ENCODE measurements at regions not wholly inside any gene's neighbourhood (a gene's known extent, or its start where the extent isn't known, plus 50 kb on each side); places are given as distances from the start of the nearest gene placed in this dataset.
"Not testable (repeated sequence)": the region's sequence is repeated elsewhere in the genome, so short reads cannot be mapped to it uniquely, and the experiment has no call there.

DNA sequence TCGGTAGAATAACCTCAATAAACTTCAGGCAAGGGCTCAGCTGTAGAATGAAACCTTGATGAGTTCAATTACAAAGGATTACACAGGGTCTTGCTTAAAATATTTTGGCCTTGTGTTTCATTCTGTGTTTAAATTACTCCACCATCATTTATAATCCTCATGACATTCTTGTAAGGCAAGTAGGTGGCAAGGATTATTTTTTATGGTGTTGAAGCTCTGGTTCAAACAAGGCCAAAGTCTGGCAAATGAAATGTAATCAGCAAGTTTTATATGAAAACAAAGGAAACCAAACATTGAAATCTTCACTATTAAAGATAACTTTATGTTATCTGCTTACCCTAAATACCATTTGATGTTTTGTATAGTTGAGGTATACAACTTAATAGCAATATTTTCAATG, 221.3 kb upstream of the HES1 start:
- in situ Hi-C loops (cut with HindIII; ENCODE audit: low sequenced_read_pairs) = no loop called here
- no peak overlapping the region for H3K4me3 ChIP-seq (ENCODE audit: low read depth, low read length)
- DNase-seq (ENCODE audit: low read depth, low spot score) = no peak
- TF ChIP-seq, protein P1, sequence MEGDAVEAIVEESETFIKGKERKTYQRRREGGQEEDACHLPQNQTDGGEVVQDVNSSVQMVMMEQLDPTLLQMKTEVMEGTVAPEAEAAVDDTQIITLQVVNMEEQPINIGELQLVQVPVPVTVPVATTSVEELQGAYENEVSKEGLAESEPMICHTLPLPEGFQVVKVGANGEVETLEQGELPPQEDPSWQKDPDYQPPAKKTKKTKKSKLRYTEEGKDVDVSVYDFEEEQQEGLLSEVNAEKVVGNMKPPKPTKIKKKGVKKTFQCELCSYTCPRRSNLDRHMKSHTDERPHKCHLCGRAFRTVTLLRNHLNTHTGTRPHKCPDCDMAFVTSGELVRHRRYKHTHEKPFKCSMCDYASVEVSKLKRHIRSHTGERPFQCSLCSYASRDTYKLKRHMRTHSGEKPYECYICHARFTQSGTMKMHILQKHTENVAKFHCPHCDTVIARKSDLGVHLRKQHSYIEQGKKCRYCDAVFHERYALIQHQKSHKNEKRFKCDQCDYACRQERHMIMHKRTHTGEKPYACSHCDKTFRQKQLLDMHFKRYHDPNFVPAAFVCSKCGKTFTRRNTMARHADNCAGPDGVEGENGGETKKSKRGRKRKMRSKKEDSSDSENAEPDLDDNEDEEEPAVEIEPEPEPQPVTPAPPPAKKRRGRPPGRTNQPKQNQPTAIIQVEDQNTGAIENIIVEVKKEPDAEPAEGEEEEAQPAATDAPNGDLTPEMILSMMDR (IDR thresholded peaks at IDR 0.05; ENCODE audit: low read depth, low read length) = no peak

DNA sequence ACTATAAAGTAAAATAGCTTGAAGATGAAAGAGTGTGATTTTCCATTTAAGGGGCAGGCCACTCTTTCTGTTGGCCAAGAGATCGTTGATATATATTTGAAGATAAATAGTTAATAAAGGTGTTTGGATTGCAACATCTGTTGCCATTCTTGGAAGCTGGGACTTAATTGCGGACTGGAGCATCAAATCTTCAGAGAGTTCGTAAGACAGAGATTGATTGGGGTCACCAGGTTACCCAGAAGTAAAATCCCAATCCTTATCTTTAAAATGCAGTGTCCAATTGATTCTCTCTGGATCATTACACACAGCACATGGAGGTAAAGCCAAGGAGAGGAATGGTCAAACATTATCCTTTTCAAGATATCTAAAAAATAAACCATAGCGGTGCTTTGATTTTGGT, 220.8 kb upstream of the HES1 start:
- no peak overlapping the region for H3K4me3 ChIP-seq (ENCODE audit: low read depth, low read length)
- in situ Hi-C loops (cut with HindIII; ENCODE audit: low sequenced_read_pairs) = no loop called here
- TF ChIP-seq, protein P1 (IDR thresholded peaks at IDR 0.05; ENCODE audit: low read depth, low read length) = no peak
- DNase-seq (ENCODE audit: low read depth, low spot score) = no peak

DNA sequence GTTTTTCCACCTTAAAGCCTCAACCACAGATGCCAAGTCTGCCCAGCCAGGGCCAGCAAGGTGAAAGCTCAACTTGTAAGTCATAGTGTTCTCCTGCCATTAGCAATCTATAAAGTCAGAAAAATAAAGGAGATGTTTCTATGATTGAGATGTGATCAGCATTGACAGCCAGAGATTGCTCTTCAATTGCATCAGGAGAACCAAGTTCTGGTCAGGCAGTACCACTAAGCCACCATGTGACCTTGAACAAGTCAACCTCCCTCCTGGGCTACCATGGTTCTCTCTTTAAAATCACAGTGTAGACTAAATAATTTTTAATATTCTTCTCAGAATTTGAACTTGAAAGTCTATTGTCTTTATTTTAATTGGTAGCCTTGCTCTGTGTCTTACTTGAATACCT, 220.3 kb upstream of the HES1 start:
- no peak for DNase-seq (ENCODE audit: low read depth, low spot score)
- in situ Hi-C loops (cut with HindIII; ENCODE audit: low sequenced_read_pairs) = no loop called here
- TF ChIP-seq, protein P1 (IDR thresholded peaks at IDR 0.05; ENCODE audit: low read depth, low read length) = no peak
- H3K4me3 ChIP-seq (ENCODE audit: low read depth, low read length) = no peak overlapping the region

DNA sequence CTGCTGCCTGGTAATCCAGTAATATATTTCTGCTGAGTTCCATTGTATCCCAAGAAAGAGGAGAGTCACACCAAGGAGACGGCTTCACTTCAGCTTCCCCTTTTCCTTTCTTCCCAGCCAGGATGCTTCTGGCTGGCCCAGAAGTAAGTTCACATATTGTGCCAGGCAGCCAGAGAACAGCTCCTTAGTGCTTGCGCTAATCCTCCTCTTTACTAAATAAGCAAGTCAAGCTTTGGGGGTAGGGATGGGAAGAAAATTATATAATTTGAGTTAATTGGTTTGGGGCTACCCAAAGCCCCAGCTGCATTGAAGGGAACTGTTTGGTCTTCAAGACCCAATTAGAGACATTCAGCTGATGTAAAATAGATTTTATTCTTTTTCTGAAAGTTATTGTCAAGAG, 218.8 kb upstream of the HES1 start:
- in situ Hi-C loops (cut with HindIII; ENCODE audit: low sequenced_read_pairs) = no loop called here
- TF ChIP-seq, protein P1 (IDR thresholded peaks at IDR 0.05; ENCODE audit: low read depth, low read length) = no peak

DNA sequence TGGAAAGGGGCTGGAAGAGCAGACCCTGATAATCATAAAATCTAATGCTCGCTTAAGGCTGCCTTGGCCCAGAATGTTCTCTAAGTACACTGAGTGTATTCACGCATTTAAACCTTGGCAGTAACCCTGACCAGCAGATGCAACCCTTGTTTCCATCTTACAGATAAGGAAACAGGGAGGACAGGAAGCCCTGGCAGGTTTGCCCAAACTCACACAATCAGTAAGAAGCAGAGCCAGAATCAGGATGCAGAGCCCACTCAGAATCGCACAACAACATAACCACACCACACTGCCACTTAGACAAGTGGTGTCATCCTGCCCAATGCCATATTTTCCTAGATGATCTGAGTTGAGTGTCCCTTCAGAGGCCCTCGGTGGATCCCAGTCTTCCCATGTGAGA, 214.5 kb upstream of the HES1 start:
- in situ Hi-C loops (cut with HindIII; ENCODE audit: low sequenced_read_pairs) = no loop called here
- TF ChIP-seq, protein P1 (IDR thresholded peaks at IDR 0.05; ENCODE audit: low read depth, low read length) = no peak
- DNase-seq (ENCODE audit: low read depth, low spot score) = no peak
- H3K4me3 ChIP-seq (ENCODE audit: low read depth, low read length) = no peak overlapping the region

More for the DNA sequence above, 218.8 kb upstream of the HES1 start:
- no peak for DNase-seq (ENCODE audit: low read depth, low spot score)
- no peak overlapping the region for H3K4me3 ChIP-seq (ENCODE audit: low read depth, low read length)

DNA sequence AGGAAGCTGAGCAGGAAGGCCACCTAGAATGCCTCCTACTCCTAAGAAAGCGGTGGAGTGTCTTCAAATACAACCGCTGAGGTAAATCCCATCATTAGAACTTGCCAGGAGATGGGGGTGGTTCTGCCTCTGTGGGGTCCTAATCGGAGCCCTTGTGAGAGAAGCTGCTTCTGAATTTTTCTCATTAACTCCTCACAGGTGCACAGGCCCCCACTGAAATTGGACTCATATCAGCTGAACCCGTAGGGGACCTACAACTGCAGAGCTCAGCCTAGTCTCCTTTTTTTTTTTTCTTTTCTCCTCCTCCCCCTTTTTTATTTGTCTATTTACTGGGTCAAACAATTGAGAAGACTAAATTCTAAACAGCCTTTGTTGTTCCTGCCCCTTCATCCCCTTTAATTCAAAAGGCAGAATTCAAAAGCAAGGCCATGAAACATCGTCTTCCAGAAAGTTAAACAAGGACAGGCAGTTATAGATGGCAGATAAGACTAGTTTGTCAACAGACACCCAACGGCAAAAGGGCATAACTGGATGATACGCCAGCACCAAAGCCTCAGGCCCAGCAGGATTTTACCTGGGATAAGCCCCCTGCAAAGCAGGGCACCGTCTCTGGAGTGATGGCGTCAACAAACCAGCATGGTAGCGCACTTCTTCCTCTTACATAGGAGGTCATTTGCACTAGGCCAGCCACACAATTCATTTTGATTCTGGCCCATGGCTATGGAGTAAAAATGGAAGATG, 213.7 kb upstream of the HES1 start:
- TF ChIP-seq, protein P1 (IDR thresholded peaks at IDR 0.05; ENCODE audit: low read depth, low read length) = no peak
- in situ Hi-C loops (cut with HindIII; ENCODE audit: low sequenced_read_pairs) = no loop called here
- no peak overlapping the region for H3K4me3 ChIP-seq (ENCODE audit: low read depth, low read length)
- DNase-seq (ENCODE audit: low read depth, low spot score) = no peak

DNA sequence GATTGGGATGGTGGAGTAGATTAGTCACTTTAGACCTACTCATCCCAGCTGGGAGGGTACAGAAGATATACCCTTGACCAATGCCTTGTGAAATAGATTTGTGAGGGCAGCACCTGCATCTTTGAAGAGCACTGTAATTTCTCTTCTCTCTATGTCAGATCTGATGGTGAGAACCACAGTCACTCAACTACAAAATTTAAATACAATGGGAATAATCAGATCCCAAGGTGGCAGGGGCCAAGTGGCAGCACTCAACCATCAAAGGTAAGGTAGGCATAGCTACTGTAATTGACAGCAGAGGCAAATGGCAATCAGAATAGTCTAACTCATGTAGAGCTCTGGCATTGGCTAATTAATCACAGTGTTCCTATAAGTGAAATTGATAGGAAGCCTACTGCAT, 212.0 kb upstream of the HES1 start:
- in situ Hi-C loops (cut with HindIII; ENCODE audit: low sequenced_read_pairs); DNase-seq (ENCODE audit: low read depth, low spot score); H3K4me3 ChIP-seq (ENCODE audit: low read depth, low read length): not testable (repeated sequence)

DNA sequence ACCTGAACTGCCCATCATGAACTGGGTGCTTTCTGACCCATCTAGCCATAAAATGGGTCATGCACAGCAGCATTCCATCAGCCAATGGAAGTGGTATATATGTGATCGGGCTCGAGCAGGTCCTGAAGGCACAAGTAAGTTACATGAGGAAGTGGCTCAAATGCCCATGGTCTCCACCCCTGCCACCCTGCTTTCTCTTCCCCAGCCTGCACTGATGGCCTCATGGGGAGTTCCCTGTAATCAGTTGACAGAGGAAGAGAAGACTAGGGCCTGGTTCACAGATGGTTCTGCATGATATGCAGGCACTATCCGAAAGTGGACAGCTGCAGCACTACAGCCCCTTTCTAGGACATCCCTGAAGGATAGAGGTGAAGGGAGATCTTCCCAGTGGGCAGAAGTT, 209.9 kb upstream of the HES1 start:
- in situ Hi-C loops (cut with HindIII; ENCODE audit: low sequenced_read_pairs); DNase-seq (ENCODE audit: low read depth, low spot score); H3K4me3 ChIP-seq (ENCODE audit: low read depth, low read length): not testable (repeated sequence)

DNA sequence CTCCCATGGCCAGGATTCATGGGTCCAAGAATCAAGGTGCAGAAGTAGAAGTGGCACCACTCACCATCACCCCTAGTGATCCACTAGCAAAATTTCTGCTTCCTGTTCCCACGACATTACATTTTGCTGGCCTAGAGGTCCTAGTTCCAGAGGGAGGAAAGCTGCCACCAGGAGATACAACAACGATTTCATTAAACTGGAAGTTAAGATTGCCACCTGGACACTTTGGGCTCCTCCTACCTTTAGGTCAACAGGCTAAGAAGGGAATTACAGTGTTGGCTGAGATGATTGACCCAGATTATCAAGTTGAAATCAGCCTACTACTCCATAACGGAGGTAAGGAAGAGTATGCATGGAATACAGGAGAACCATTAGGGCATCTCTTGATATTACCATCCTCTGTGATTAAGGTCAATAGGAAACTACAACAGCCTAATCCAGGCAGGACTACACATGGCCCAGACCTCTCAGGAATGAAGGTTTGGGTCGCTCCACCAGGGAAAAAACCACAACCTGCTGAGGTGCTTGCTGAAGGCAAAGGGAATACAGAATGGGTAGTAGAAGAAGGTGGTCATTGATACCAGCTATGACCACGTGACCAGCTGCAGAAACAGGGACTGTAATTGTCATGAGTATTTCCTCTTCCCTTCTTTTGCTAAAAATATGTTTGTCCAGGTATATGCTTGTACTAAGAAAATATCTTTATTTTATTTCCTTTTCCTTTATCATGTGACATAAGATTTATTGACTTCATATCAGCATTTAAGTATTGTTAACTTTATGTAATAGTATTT, 208.3 kb upstream of the HES1 start:
- in situ Hi-C loops (cut with HindIII; ENCODE audit: low sequenced_read_pairs); H3K4me3 ChIP-seq (ENCODE audit: low read depth, low read length); DNase-seq (ENCODE audit: low read depth, low spot score): not testable (repeated sequence)

All from astrocyte of the spinal cord (primary cell).